ENCODE measurements at regions not wholly inside any gene's neighbourhood (a gene's known extent, or its start where the extent isn't known, plus 50 kb on each side); places are given as distances from the start of the nearest gene placed in this dataset.

- CTCF ChIA-PET, result no interaction called here
- H4K20me1 ChIP-seq (ENCODE audit: insufficient read depth), result no peaks in the 10 kb centered on the region
- H3K36me3 ChIP-seq (replicated peaks in 1 of 2; ENCODE audit: control insufficient read depth in 1 of 2, insufficient read depth in 2 of 2, low read length in 1 of 2), result no peaks in the 10 kb centered on the region
- no peak for TF ChIP-seq USF2 (IDR thresholded peaks at IDR 0.05; ENCODE audit: borderline replicate concordance, low read depth, low read length)
- TF ChIP-seq GABPA (IDR thresholded peaks at IDR 0.05; ENCODE audit: low read depth), result no peak
- TF ChIP-seq RFX5 (IDR thresholded peaks at IDR 0.05; ENCODE audit: low read length), result no peak
- TF ChIP-seq MXI1 (IDR thresholded peaks at IDR 0.05; ENCODE audit: low read depth, low read length), result no peak
- DNase-seq, result no peak
- H3K4me3 ChIP-seq (ENCODE audit: low read depth in 2 of 2, low read length in 1 of 2), result no peak overlapping the region
- no peaks in the 10 kb centered on the region for H3K9me3 ChIP-seq
- POLR2A ChIA-PET, result no interaction called here
- H2AFZ ChIP-seq (ENCODE audit: low read depth), result no peak overlapping the region
- 12% methylated on average over 2 of the region's 2 CpGs for WGBS (ENCODE audit: low lambda C conversion rate)
- no peaks in the 10 kb centered on the region for H3K79me2 ChIP-seq (ENCODE audit: insufficient read depth)
- H3K27me3 ChIP-seq (ENCODE audit: insufficient read depth), result no peaks in the 10 kb centered on the region
- no peak overlapping the region for H3K4me2 ChIP-seq
- no peak overlapping the region for H3K9ac ChIP-seq
- no peaks in the 10 kb centered on the region; the same call in 1 of the 2 replicates for H3K9me2 ChIP-seq
- H3F3A ChIP-seq (replicated peaks; ENCODE audit: insufficient read depth), result no peaks in the 10 kb centered on the region
- H3K4me1 ChIP-seq (ENCODE audit: control insufficient read depth in 1 of 2, insufficient read depth in 2 of 2, low read depth in 1 of 2, low read length in 1 of 2), result no peaks in the 10 kb centered on the region
- no peak overlapping the region for H3K27ac ChIP-seq (ENCODE audit: low read depth in 2 of 2, low read length in 1 of 2)
Observed at GRCh38 chr4:63459329-63459728, 949.9 kb downstream of the TECRL start.

- no peak overlapping the region for H3K4me2 ChIP-seq
- 2% methylated on average over 1 of the region's 1 CpG for WGBS (ENCODE audit: low lambda C conversion rate)
- ChIA-PET CTCF (no interaction called here), POLR2A (no interaction called here)
- no peak overlapping the region for H3K4me3 ChIP-seq (ENCODE audit: low read depth in 2 of 2, low read length in 1 of 2)
- H3K9me2 ChIP-seq, result no peaks in the 10 kb centered on the region; the same call in 1 of the 2 replicates
- no peaks in the 10 kb centered on the region for H3K27me3 ChIP-seq (ENCODE audit: insufficient read depth)
- no peaks in the 10 kb centered on the region for H3K79me2 ChIP-seq (ENCODE audit: insufficient read depth)
- DNase-seq, result no peak
- H2AFZ ChIP-seq (ENCODE audit: low read depth), result no peak overlapping the region
- H3K9ac ChIP-seq, result no peak overlapping the region
- TF ChIP-seq CTCF (IDR thresholded peaks at IDR 0.05) (no peak), MAX (IDR thresholded peaks at IDR 0.05; ENCODE audit: low read depth) (no peak), EZH2phosphoT487 (IDR thresholded peaks at IDR 0.05; ENCODE audit: borderline replicate concordance, low read depth) (no peak), PBX3 (IDR thresholded peaks at IDR 0.05) (no peak), GABPA (IDR thresholded peaks at IDR 0.05; ENCODE audit: low read depth) (no peak), ELF1 (IDR thresholded peaks at IDR 0.05) (no peak), EP300 (IDR thresholded peaks at IDR 0.05; ENCODE audit: borderline replicate concordance in 1 of 2, low read depth in 1 of 2, low read length in 1 of 2) (no peak)
- H3K27ac ChIP-seq (ENCODE audit: low read depth in 2 of 2, low read length in 1 of 2), result no peak overlapping the region
- no peaks in the 10 kb centered on the region for H3K4me1 ChIP-seq (ENCODE audit: control insufficient read depth in 1 of 2, insufficient read depth in 2 of 2, low read depth in 1 of 2, low read length in 1 of 2)
- no peaks in the 10 kb centered on the region for H3K36me3 ChIP-seq (replicated peaks in 1 of 2; ENCODE audit: control insufficient read depth in 1 of 2, insufficient read depth in 2 of 2, low read length in 1 of 2)
- H3F3A ChIP-seq (replicated peaks; ENCODE audit: insufficient read depth), result no peaks in the 10 kb centered on the region
- no peaks in the 10 kb centered on the region for H4K20me1 ChIP-seq (ENCODE audit: insufficient read depth)
- H3K9me3 ChIP-seq, result no peaks in the 10 kb centered on the region
Observed at GRCh38 chr4:63458010-63458409, 951.2 kb downstream of the TECRL start.
